OCI-LY1 (cell line): ENCODE measurements at regions not wholly inside any gene's neighbourhood (a gene's known extent, or its start where the extent isn't known, plus 50 kb on each side); places are given as distances from the start of the nearest gene placed in this dataset.

ENCODE experiments used
- H2AFZ ChIP-seq: fragments of 200-600 bp; sonication (generic), shearing (Covaris generic); 2 replicates; pipeline ENCODE4 v1.6.0; 2014; ENCODE audit warnings: antibody characterized with exemption, mild to moderate bottlenecking, low read length
- H3F3A ChIP-seq: fragments of 200-600 bp; sonication (generic), shearing (Covaris generic); 2 replicates; pipeline ENCODE4 v1.6.0; 2014; ENCODE audit warnings: mild to moderate bottlenecking, antibody characterized with exemption, low read length, moderate library complexity; ENCODE audit not compliant: insufficient read depth
- H3K27ac ChIP-seq: fragments of 200-600 bp; sonication (generic); 2 replicates; pipeline ENCODE4 v1.5.1; 2014; ENCODE audit warnings: low read length, mixed run types, mild to moderate bottlenecking, low read depth; ENCODE audit not compliant: poor library complexity, severe bottlenecking
- H3K27me3 ChIP-seq: fragments of 200-600 bp; sonication (generic); 2 replicates; pipeline ENCODE4 v1.6.0; 2014; ENCODE audit warnings: antibody characterized with exemption, mild to moderate bottlenecking, low read length, moderate library complexity; ENCODE audit not compliant: insufficient read depth
- H3K36me3 ChIP-seq: fragments of 200-600 bp; sonication (generic); 2 replicates; pipeline ENCODE4 v1.6.1; 2014; ENCODE audit warnings: mild to moderate bottlenecking, antibody characterized with exemption, low read length, moderate library complexity, mixed read lengths; ENCODE audit not compliant: insufficient read depth
- H3K4me1 ChIP-seq: fragments of 200-600 bp; sonication (generic); 2 replicates; pipeline ENCODE4 v1.5.1; 2014; ENCODE audit warnings: mild to moderate bottlenecking, low read length, moderate library complexity; ENCODE audit not compliant: insufficient read depth, severe bottlenecking
- H3K4me2 ChIP-seq: fragments of 200-600 bp; sonication (generic), shearing (Covaris generic); 2 replicates; pipeline ENCODE4 v1.6.1; 2014; ENCODE audit warnings: low read length
- H3K4me3 ChIP-seq: fragments of 200-600 bp; sonication (generic); 2 replicates; pipeline ENCODE4 v1.5.1; 2014; ENCODE audit warnings: low read length, low read depth, mild to moderate bottlenecking, mixed read lengths; ENCODE audit not compliant: poor library complexity, severe bottlenecking
- H3K79me2 ChIP-seq: fragments of 200-600 bp; shearing (Covaris generic); 2 replicates; pipeline ENCODE4 v1.6.1; 2016; ENCODE audit warnings: mixed run types, low read length, mixed read lengths; ENCODE audit not compliant: insufficient read depth
- H3K9ac ChIP-seq: fragments of 200-600 bp; sonication (generic), shearing (Covaris generic); 2 replicates; pipeline ENCODE4 v1.6.1; 2014; ENCODE audit warnings: mild to moderate bottlenecking, low read length, mixed read lengths
- H3K9me2 ChIP-seq: fragments of 200-600 bp; sonication (generic), shearing (Covaris generic); 2 replicates; pipeline ENCODE4 v1.6.1; 2014; ENCODE audit warnings: low read depth, mild to moderate bottlenecking, low read length, mixed read lengths
- H3K9me3 ChIP-seq: fragments of 200-600 bp; shearing (Covaris generic); 2 replicates; pipeline ENCODE4 v1.6.1; 2014; ENCODE audit warnings: low read length, mixed read lengths
- H4K20me1 ChIP-seq: fragments of 200-600 bp; sonication (generic), shearing (Covaris generic); 2 replicates; pipeline ENCODE4 v1.6.0; 2016; ENCODE audit warnings: mild to moderate bottlenecking, low read length; ENCODE audit not compliant: insufficient read depth
- CTCF ChIP-seq: fragments of 200-600 bp; sonication (generic), shearing (Covaris generic); IDR thresholded peaks from 2 replicates; pipeline ENCODE4 v1.5.1; 2017; ENCODE audit warnings: mild to moderate bottlenecking, antibody characterized with exemption, low read length, moderate library complexity, mixed read lengths
- EZH2 ChIP-seq: fragments of 200-600 bp; sonication (generic), shearing (Covaris generic); IDR thresholded peaks from 2 replicates; pipeline ENCODE4 v1.8.0; 2017; ENCODE audit warnings: borderline replicate concordance, mixed run types, mild to moderate bottlenecking, antibody characterized with exemption, low read length, moderate library complexity, mixed read lengths

GRCh38 chr5:21593261-21593660, 1259.9 kb downstream of the CDH12 start:
- no peak overlapping the region for H3K4me2 ChIP-seq
- H3K9ac ChIP-seq, result no peak overlapping the region
- H3K4me3 ChIP-seq, result no peak overlapping the region
- no peaks in the 10 kb centered on the region for H3K4me1 ChIP-seq
- H3K36me3 ChIP-seq, result no peaks in the 10 kb centered on the region
- H3F3A ChIP-seq, result no peaks in the 10 kb centered on the region
- no peaks in the 10 kb centered on the region for H3K9me2 ChIP-seq
- TF ChIP-seq CTCF, result no peak
- TF ChIP-seq EZH2, result no peak
- no peaks in the 10 kb centered on the region for H3K9me3 ChIP-seq
- no peak overlapping the region for H2AFZ ChIP-seq
- H3K27me3 ChIP-seq, result no peaks in the 10 kb centered on the region
- no peaks in the 10 kb centered on the region for H3K79me2 ChIP-seq
- no peaks in the 10 kb centered on the region for H4K20me1 ChIP-seq
- H3K27ac ChIP-seq, result no peak overlapping the region

GRCh38 chr5:21581508-21581907, 1271.6 kb downstream of the CDH12 start:
- Histone ChIP-seq H3K9me3 (no peaks in the 10 kb centered on the region), H3K9me2 (no peaks in the 10 kb centered on the region), H3K4me1 (no peaks in the 10 kb centered on the region), H2AFZ (no peak overlapping the region), H3K36me3 (no peaks in the 10 kb centered on the region), H3K9ac (no peak overlapping the region), H3K27me3 (no peaks in the 10 kb centered on the region), H3K4me2 (no peak overlapping the region), H3K27ac (no peak overlapping the region), H3K79me2 (no peaks in the 10 kb centered on the region), H3F3A (no peaks in the 10 kb centered on the region), H4K20me1 (no peaks in the 10 kb centered on the region), H3K4me3 (no peak overlapping the region)
- TF ChIP-seq EZH2 (no peak), CTCF (no peak)

- Histone ChIP-seq H3K27me3 (no peaks in the 10 kb centered on the region), H4K20me1 (no peaks in the 10 kb centered on the region), H3K4me3 (no peak overlapping the region), H3K9me2 (no peaks in the 10 kb centered on the region), H3K9me3 (no peaks in the 10 kb centered on the region), H2AFZ (no peak overlapping the region), H3K27ac (no peak overlapping the region), H3F3A (no peaks in the 10 kb centered on the region), H3K79me2 (no peaks in the 10 kb centered on the region), H3K36me3 (no peaks in the 10 kb centered on the region), H3K4me1 (no peaks in the 10 kb centered on the region), H3K4me2 (no peak overlapping the region), H3K9ac (no peak overlapping the region)
- TF ChIP-seq EZH2 (no peak), CTCF (no peak)
These were observed 1278.2 kb downstream of the CDH12 start for GRCh38 chr5:21574961-21575360.
